Cerebellar cortex (tissue), 1 donor: ENCODE measurements at regions not wholly inside any gene's neighbourhood (a gene's known extent, or its start where the extent isn't known, plus 50 kb on each side); places are given as distances from the start of the nearest gene placed in this dataset.

ENCODE experiments used
- DNase-seq: peaks from one replicate; pipeline ENCODE4 v3.0.0-alpha.2; 2015; ENCODE audit warnings: low spot score

- DNase-seq: no peak
Observed at GRCh38 chr15:85307687-85308045, 72.7 kb upstream of the AKAP13 start.

GRCh38 chr15:85311647-85312046 is 68.8 kb upstream of the AKAP13 start:
- no peak for DNase-seq

- peak; percentile 37 for DNase-seq
Observed at GRCh38 chr15:85312486-85312885, 67.9 kb upstream of the AKAP13 start.

GRCh38 chr15:85312929-85313331 is 67.5 kb upstream of the AKAP13 start:
- peak; percentile 41 for DNase-seq

GRCh38 chr15:85313339-85313738 is 67.1 kb upstream of the AKAP13 start:
- no peak for DNase-seq

- DNase-seq: no peak
Observed at GRCh38 chr15:85314146-85314545, 66.3 kb upstream of the AKAP13 start.

GRCh38 chr15:85314633-85315032 is 65.8 kb upstream of the AKAP13 start:
- DNase-seq: no peak

GRCh38 chr15:85316244-85316934 is 64.0 kb upstream of the AKAP13 start:
- DNase-seq: no peak

- DNase-seq: no peak
Observed at GRCh38 chr15:85318048-85318731, 62.2 kb upstream of the AKAP13 start.

GRCh38 chr15:85318732-85319076 is 61.7 kb upstream of the AKAP13 start:
- DNase-seq: no peak

- DNase-seq: no peak
Observed at GRCh38 chr15:85324202-85324601, 56.2 kb upstream of the AKAP13 start.

GRCh38 chr15:85325834-85326233 is 54.6 kb upstream of the AKAP13 start:
- no peak for DNase-seq

GRCh38 chr15:85326291-85326690 is 54.1 kb upstream of the AKAP13 start:
- no peak for DNase-seq

GRCh38 chr15:85327820-85328219 is 52.6 kb upstream of the AKAP13 start:
- DNase-seq: no peak

- no peak for DNase-seq
Observed at GRCh38 chr15:85329561-85330422, 50.6 kb upstream of the AKAP13 start.
